Germinal center (tissue), 1 donor: ENCODE measurements at regions not wholly inside any gene's neighbourhood (a gene's known extent, or its start where the extent isn't known, plus 50 kb on each side); places are given as distances from the start of the nearest gene placed in this dataset.
"Not testable (repeated sequence)": the region's sequence is repeated elsewhere in the genome, so short reads cannot be mapped to it uniquely, and the experiment has no call there.

Experiments
- DNase-seq: peaks from one replicate; pipeline ENCODE4 v3.0.0; 2012; ENCODE audit warnings: mixed read lengths, low spot score

- no peak for DNase-seq
Observed at GRCh38 chr14:101286271-101287018, 274.9 kb upstream of the DIO3 start.

GRCh38 chr14:101288436-101289229, 272.7 kb upstream of the DIO3 start:
- no peak for DNase-seq

GRCh38 chr14:101289230-101289690, 272.0 kb upstream of the DIO3 start:
- no peak for DNase-seq

GRCh38 chr14:101289911-101290310, 271.4 kb upstream of the DIO3 start:
- DNase-seq: no peak

- no peak for DNase-seq
Observed at GRCh38 chr14:101290611-101291010, 270.7 kb upstream of the DIO3 start.

GRCh38 chr14:101291390-101291789, 269.9 kb upstream of the DIO3 start:
- DNase-seq: no peak

- DNase-seq: no peak
Observed at GRCh38 chr14:101292448-101292847, 268.8 kb upstream of the DIO3 start.

- DNase-seq: no peak
Observed at GRCh38 chr14:101293605-101294004, 267.7 kb upstream of the DIO3 start.

GRCh38 chr14:101294136-101294535, 267.2 kb upstream of the DIO3 start:
- DNase-seq: no peak

- DNase-seq: not testable (repeated sequence)
Observed at GRCh38 chr14:101299781-101300180, 261.5 kb upstream of the DIO3 start.

GRCh38 chr14:101301011-101301410, 260.3 kb upstream of the DIO3 start:
- no peak for DNase-seq

GRCh38 chr14:101307162-101307561, 254.1 kb upstream of the DIO3 start:
- DNase-seq: not testable (repeated sequence)

GRCh38 chr14:101311186-101311585, 250.1 kb upstream of the DIO3 start:
- not testable (repeated sequence) for DNase-seq

GRCh38 chr14:101313268-101313667, 248.0 kb upstream of the DIO3 start:
- no peak for DNase-seq

- no peak for DNase-seq
Observed at GRCh38 chr14:101315802-101316296, 245.4 kb upstream of the DIO3 start.

- DNase-seq: no peak
Observed at GRCh38 chr14:101318271-101318670, 243.0 kb upstream of the DIO3 start.

- no peak for DNase-seq
Observed at GRCh38 chr14:101320396-101320795, 240.9 kb upstream of the DIO3 start.

GRCh38 chr14:101322223-101322622, 239.1 kb upstream of the DIO3 start:
- no peak for DNase-seq

- no peak for DNase-seq
Observed at GRCh38 chr14:101323111-101323510, 238.2 kb upstream of the DIO3 start.

- DNase-seq: not testable (repeated sequence)
Observed at GRCh38 chr14:101323614-101324235, 237.6 kb upstream of the DIO3 start.

GRCh38 chr14:101325319-101325718, 236.0 kb upstream of the DIO3 start:
- DNase-seq: no peak

GRCh38 chr14:101328412-101329028, 232.8 kb upstream of the DIO3 start:
- DNase-seq: no peak
